ENCODE measurements at regions not wholly inside any gene's neighbourhood (a gene's known extent, or its start where the extent isn't known, plus 50 kb on each side); places are given as distances from the start of the nearest gene placed in this dataset.

GRCh38 chr18:14031053-14031452 lies 101.2 kb downstream of the ZNF519 start:
- ATAC-seq (no peak), DNase-seq (no peak)
- Mint-ChIP-seq H3K4me1 (ENCODE audit: low read depth) (no peaks in the 10 kb centered on the region), H3K36me3 (ENCODE audit: low read depth) (no peaks in the 10 kb centered on the region), H3K27me3 (ENCODE audit: low read depth) (no peaks in the 10 kb centered on the region), H3K4me3 (no peak overlapping the region), H3K9me3 (ENCODE audit: insufficient read depth) (no peaks in the 10 kb centered on the region), H3K27ac (no peak overlapping the region)
- POLR2A ChIA-PET = no interaction called here
- CTCF ChIA-PET = interaction anchor here (1.2 kb wide), 1 partner anchor 11 kb away, joined by 3 read pairs; no protein-coding TSS in a partner anchor

- ChIA-PET CTCF (no interaction called here), POLR2A (no interaction called here)
- Mint-ChIP-seq H3K36me3 (ENCODE audit: low read depth) (no peaks in the 10 kb centered on the region), H3K27me3 (ENCODE audit: low read depth) (no peaks in the 10 kb centered on the region), H3K27ac (no peak overlapping the region), H3K9me3 (ENCODE audit: insufficient read depth) (no peaks in the 10 kb centered on the region), H3K4me3 (no peak overlapping the region), H3K4me1 (ENCODE audit: low read depth) (no peaks in the 10 kb centered on the region)
- DNase-seq (no peak), ATAC-seq (no peak)
These were observed 102.7 kb downstream of the ZNF519 start for GRCh38 chr18:14029512-14029911.

GRCh38 chr18:14026199-14026598 lies 106.0 kb downstream of the ZNF519 start:
- DNase-seq = no peak
- Mint-ChIP-seq H3K4me1 (ENCODE audit: low read depth) (no peaks in the 10 kb centered on the region), H3K27me3 (ENCODE audit: low read depth) (peaks cover 9% of the 10 kb centered on the region), H3K4me3 (no peak overlapping the region), H3K36me3 (ENCODE audit: low read depth) (no peaks in the 10 kb centered on the region), H3K9me3 (ENCODE audit: insufficient read depth) (no peaks in the 10 kb centered on the region), H3K27ac (no peak overlapping the region)
- ChIA-PET POLR2A (no interaction called here), CTCF (no interaction called here)
- no peak for ATAC-seq

- Mint-ChIP-seq H3K27me3 (ENCODE audit: low read depth) (peaks cover 9% of the 10 kb centered on the region), H3K27ac (no peak overlapping the region), H3K9me3 (ENCODE audit: insufficient read depth) (no peaks in the 10 kb centered on the region), H3K4me3 (no peak overlapping the region), H3K4me1 (ENCODE audit: low read depth) (no peaks in the 10 kb centered on the region), H3K36me3 (ENCODE audit: low read depth) (no peaks in the 10 kb centered on the region)
- ATAC-seq (no peak), DNase-seq (no peak)
- ChIA-PET CTCF (no interaction called here), POLR2A (no interaction called here)
These were observed 106.8 kb downstream of the ZNF519 start for GRCh38 chr18:14025306-14025940.

- ChIA-PET POLR2A (no interaction called here), CTCF (interaction anchor here (1.1 kb wide), 1 partner anchor 191 kb away, joined by 3 read pairs; the partner anchor contains the start of gene MC5R)
- Mint-ChIP-seq H3K4me1 (ENCODE audit: low read depth) (no peaks in the 10 kb centered on the region), H3K36me3 (ENCODE audit: low read depth) (no peaks in the 10 kb centered on the region), H3K27ac (no peak overlapping the region), H3K9me3 (ENCODE audit: insufficient read depth) (no peaks in the 10 kb centered on the region), H3K27me3 (ENCODE audit: low read depth) (no peaks in the 10 kb centered on the region), H3K4me3 (no peak overlapping the region)
- no peak for ATAC-seq
- DNase-seq = no peak
These were observed 100.1 kb upstream of the MC2R start for GRCh38 chr18:14015416-14015815.

- H3K27me3 Mint-ChIP-seq (ENCODE audit: low read depth) = no peaks in the 10 kb centered on the region
- H3K27ac Mint-ChIP-seq = no peak overlapping the region
- ATAC-seq (no peak), DNase-seq (no peak)
- no peaks in the 10 kb centered on the region for H3K9me3 Mint-ChIP-seq (ENCODE audit: insufficient read depth)
- POLR2A ChIA-PET = no interaction called here
- CTCF ChIA-PET = interaction anchor here (1.1 kb wide), 1 partner anchor 190 kb away, joined by 3 read pairs; the partner anchor contains the start of gene MC5R
- no peaks in the 10 kb centered on the region for H3K36me3 Mint-ChIP-seq (ENCODE audit: low read depth)
- no peaks in the 10 kb centered on the region for H3K4me1 Mint-ChIP-seq (ENCODE audit: low read depth)
- H3K4me3 Mint-ChIP-seq = no peak overlapping the region
These were observed 99.1 kb upstream of the MC2R start for GRCh38 chr18:14014456-14014855.

GRCh38 chr18:14000884-14001283 lies 85.5 kb upstream of the MC2R start:
- Mint-ChIP-seq H3K4me1 (ENCODE audit: low read depth) (no peaks in the 10 kb centered on the region), H3K27ac (no peak overlapping the region), H3K9me3 (ENCODE audit: insufficient read depth) (no peaks in the 10 kb centered on the region), H3K36me3 (ENCODE audit: low read depth) (no peaks in the 10 kb centered on the region), H3K4me3 (no peak overlapping the region), H3K27me3 (ENCODE audit: low read depth) (no peaks in the 10 kb centered on the region)
- DNase-seq (no peak), ATAC-seq (no peak)
- ChIA-PET POLR2A (no interaction called here), CTCF (no interaction called here)

- Mint-ChIP-seq H3K27me3 (ENCODE audit: low read depth) (no peaks in the 10 kb centered on the region), H3K4me1 (ENCODE audit: low read depth) (no peaks in the 10 kb centered on the region), H3K9me3 (ENCODE audit: insufficient read depth) (no peaks in the 10 kb centered on the region), H3K4me3 (no peak overlapping the region), H3K36me3 (ENCODE audit: low read depth) (no peaks in the 10 kb centered on the region), H3K27ac (no peak overlapping the region)
- ChIA-PET CTCF (no interaction called here), POLR2A (no interaction called here)
- no peak for DNase-seq
- no peak for ATAC-seq
These were observed 83.9 kb upstream of the MC2R start for GRCh38 chr18:13999231-13999630.

GRCh38 chr18:13998571-13998970 lies 83.2 kb upstream of the MC2R start:
- Mint-ChIP-seq H3K9me3 (ENCODE audit: insufficient read depth) (no peaks in the 10 kb centered on the region), H3K4me3 (no peak overlapping the region), H3K36me3 (ENCODE audit: low read depth) (no peaks in the 10 kb centered on the region), H3K27me3 (ENCODE audit: low read depth) (no peaks in the 10 kb centered on the region), H3K4me1 (ENCODE audit: low read depth) (no peaks in the 10 kb centered on the region), H3K27ac (no peak overlapping the region)
- ChIA-PET CTCF (no interaction called here), POLR2A (no interaction called here)
- no peak for ATAC-seq
- DNase-seq = no peak

GRCh38 chr18:13993730-13994129 lies 78.4 kb upstream of the MC2R start:
- DNase-seq (no peak), ATAC-seq (no peak)
- Mint-ChIP-seq H3K4me1 (ENCODE audit: low read depth) (no peaks in the 10 kb centered on the region), H3K36me3 (ENCODE audit: low read depth) (no peaks in the 10 kb centered on the region), H3K9me3 (ENCODE audit: insufficient read depth) (no peaks in the 10 kb centered on the region), H3K4me3 (no peak overlapping the region), H3K27ac (no peak overlapping the region), H3K27me3 (ENCODE audit: low read depth) (no peaks in the 10 kb centered on the region)
- ChIA-PET CTCF (no interaction called here), POLR2A (no interaction called here)

- Mint-ChIP-seq H3K4me3 (no peak overlapping the region), H3K4me1 (ENCODE audit: low read depth) (no peaks in the 10 kb centered on the region), H3K36me3 (ENCODE audit: low read depth) (no peaks in the 10 kb centered on the region), H3K27me3 (ENCODE audit: low read depth) (no peaks in the 10 kb centered on the region), H3K9me3 (ENCODE audit: insufficient read depth) (no peaks in the 10 kb centered on the region), H3K27ac (no peak overlapping the region)
- ChIA-PET POLR2A (interaction anchor here (0.6 kb wide), 1 partner anchor 33 kb away, joined by 5 read pairs; no protein-coding TSS in a partner anchor), CTCF (no interaction called here)
- DNase-seq = no peak
- ATAC-seq = no peak
These were observed 77.6 kb upstream of the MC2R start for GRCh38 chr18:13992826-13993540.

GRCh38 chr18:13989199-13989598 lies 73.9 kb upstream of the MC2R start:
- H3K9me3 Mint-ChIP-seq (ENCODE audit: insufficient read depth) = no peaks in the 10 kb centered on the region
- ATAC-seq (no peak), DNase-seq (no peak)
- H3K27ac Mint-ChIP-seq = no peak overlapping the region
- no peaks in the 10 kb centered on the region for H3K4me1 Mint-ChIP-seq (ENCODE audit: low read depth)
- ChIA-PET CTCF (no interaction called here), POLR2A (no interaction called here)
- no peaks in the 10 kb centered on the region for H3K27me3 Mint-ChIP-seq (ENCODE audit: low read depth)
- H3K36me3 Mint-ChIP-seq (ENCODE audit: low read depth) = no peaks in the 10 kb centered on the region
- no peak overlapping the region for H3K4me3 Mint-ChIP-seq

GRCh38 chr18:13987956-13988355 lies 72.6 kb upstream of the MC2R start:
- H3K9me3 Mint-ChIP-seq (ENCODE audit: insufficient read depth) = no peaks in the 10 kb centered on the region
- ATAC-seq (no peak), DNase-seq (no peak)
- ChIA-PET CTCF (no interaction called here), POLR2A (no interaction called here)
- no peaks in the 10 kb centered on the region for H3K4me1 Mint-ChIP-seq (ENCODE audit: low read depth)
- no peak overlapping the region for H3K4me3 Mint-ChIP-seq
- H3K27ac Mint-ChIP-seq = no peak overlapping the region
- H3K36me3 Mint-ChIP-seq (ENCODE audit: low read depth) = no peaks in the 10 kb centered on the region
- no peaks in the 10 kb centered on the region for H3K27me3 Mint-ChIP-seq (ENCODE audit: low read depth)
